Astrocyte (in vitro differentiated cells and primary cell): ENCODE measurements at regions not wholly inside any gene's neighbourhood (a gene's known extent, or its start where the extent isn't known, plus 50 kb on each side); places are given as distances from the start of the nearest gene placed in this dataset.

Experiments
- DNase-seq: peaks from one replicate; pipeline ENCODE4 v3.0.0-alpha.2; 2010; ENCODE audit warnings: low read depth
- FAIRE-seq: peaks from 2 replicates; lab custom pipeline; 2011; peaks lifted over from hg19 to GRCh38; lab: Jason Lieb, UNC
- H2AFZ ChIP-seq: 2 replicates; pipeline ENCODE4 v1.6.0; 2012; ENCODE audit warnings: low read depth, low read length, inconsistent platforms
- H3K27ac ChIP-seq: 2 replicates; pipeline ENCODE4 v1.5.1; 2011; ENCODE audit warnings: low read depth, low read length, inconsistent platforms
- H3K27me3 ChIP-seq: 2 replicates; pipeline ENCODE4 v1.6.0; 2011; ENCODE audit warnings: low read length, inconsistent platforms; ENCODE audit not compliant: insufficient read depth
- H3K36me3 ChIP-seq: 2 replicates; pipeline ENCODE4 v1.5.1; 2011; ENCODE audit warnings: low read length, inconsistent platforms; ENCODE audit not compliant: insufficient read depth
- H3K4me1 ChIP-seq: 2 replicates; pipeline ENCODE4 v1.5.1; 2011; ENCODE audit warnings: low read length, inconsistent platforms; ENCODE audit not compliant: insufficient read depth
- H3K4me2 ChIP-seq: 2 replicates; pipeline ENCODE4 v1.6.0; 2012; ENCODE audit warnings: low read length, inconsistent platforms
- H3K4me3 ChIP-seq: 2 replicates; pipeline ENCODE4 v1.5.1; 2011; ENCODE audit warnings: low read depth, mild to moderate bottlenecking, low read length, inconsistent platforms; ENCODE audit not compliant: insufficient read depth
- H3K79me2 ChIP-seq: 2 replicates; pipeline ENCODE4 v1.6.0; 2012; ENCODE audit warnings: mild to moderate bottlenecking, low read length, inconsistent platforms; ENCODE audit not compliant: insufficient read depth
- H3K9ac ChIP-seq: 2 replicates; pipeline ENCODE4 v1.6.0; 2012; ENCODE audit warnings: mild to moderate bottlenecking, low read length, inconsistent platforms
- H3K9me3 ChIP-seq: 2 replicates; pipeline ENCODE4 v1.5.1; 2012; ENCODE audit warnings: low read depth, mild to moderate bottlenecking, low read length, inconsistent platforms; ENCODE audit not compliant: insufficient read depth
- H4K20me1 ChIP-seq: 2 replicates; pipeline ENCODE4 v1.6.0; 2012; ENCODE audit warnings: low read length, inconsistent platforms; ENCODE audit not compliant: insufficient read depth
- H3K27ac Mint-ChIP-seq: one replicate; pipeline ENCODE4 v1.8.0; 2021; ENCODE audit warnings: mild to moderate bottlenecking, mixed read lengths; ENCODE audit not compliant: unreplicated experiment
- H3K27me3 Mint-ChIP-seq: one replicate; pipeline ENCODE4 v1.8.0; 2021; ENCODE audit warnings: low read depth, mixed read lengths; ENCODE audit not compliant: unreplicated experiment
- H3K36me3 Mint-ChIP-seq: one replicate; pipeline ENCODE4 v1.8.0; 2021; ENCODE audit warnings: low read depth, mixed read lengths; ENCODE audit not compliant: unreplicated experiment
- H3K4me1 Mint-ChIP-seq: one replicate; pipeline ENCODE4 v1.8.0; 2021; ENCODE audit warnings: low read depth, mixed read lengths; ENCODE audit not compliant: unreplicated experiment
- H3K4me3 Mint-ChIP-seq: one replicate; pipeline ENCODE4 v1.8.0; 2021; ENCODE audit warnings: mild to moderate bottlenecking, moderate library complexity, mixed read lengths; ENCODE audit not compliant: unreplicated experiment
- H3K9me3 Mint-ChIP-seq: one replicate; pipeline ENCODE4 v1.8.0; 2021; ENCODE audit warnings: mild to moderate bottlenecking, mixed read lengths; ENCODE audit not compliant: unreplicated experiment
- EZH2 ChIP-seq: IDR thresholded peaks from 2 replicates; pipeline ENCODE4 v1.6.1; 2012; ENCODE audit warnings: mild to moderate bottlenecking, low read length, inconsistent platforms; ENCODE audit not compliant: insufficient read depth
- TF ChIP-seq, protein P1 (sequence below): IDR thresholded peaks from 2 replicates; pipeline ENCODE4 v1.5.1; 2011; ENCODE audit warnings: low read depth, mild to moderate bottlenecking, inconsistent platforms, low read length, moderate library complexity; ENCODE audit not compliant: insufficient read depth

DNA sequence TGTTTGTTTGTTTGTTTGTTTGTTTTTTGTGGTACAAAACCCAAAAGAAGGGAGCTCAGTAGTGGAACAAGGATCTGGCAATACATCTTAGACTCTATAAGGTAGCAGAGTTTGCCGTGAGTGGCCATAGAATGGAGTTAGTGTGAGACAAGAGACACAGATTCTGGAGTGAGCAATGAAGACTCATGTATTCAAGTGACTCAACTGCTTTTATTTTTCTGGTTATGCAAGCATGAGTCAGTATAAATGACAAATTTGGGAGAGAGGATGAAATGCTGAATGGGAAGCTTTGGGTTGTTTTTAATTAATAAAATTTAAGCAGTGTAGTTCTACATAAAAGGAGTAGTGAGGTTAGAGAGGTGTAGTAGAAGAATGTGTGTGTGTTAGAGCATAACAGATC, 143.6 kb upstream of the ANO5 start:
- Mint-ChIP-seq H3K36me3 (no peaks in the 10 kb centered on the region), H3K4me3 (no peak overlapping the region), H3K27ac (no peak overlapping the region), H3K9me3 (peaks cover 4% of the 10 kb centered on the region), H3K27me3 (no peaks in the 10 kb centered on the region), H3K4me1 (no peaks in the 10 kb centered on the region)
- Histone ChIP-seq H3K4me3 (no peak overlapping the region), H2AFZ (no peak overlapping the region), H3K9me3 (no peaks in the 10 kb centered on the region), H3K27ac (no peak overlapping the region), H3K9ac (no peak overlapping the region), H4K20me1 (no peaks in the 10 kb centered on the region), H3K36me3 (no peaks in the 10 kb centered on the region), H3K79me2 (no peaks in the 10 kb centered on the region), H3K27me3 (no peaks in the 10 kb centered on the region), H3K4me1 (no peaks in the 10 kb centered on the region), H3K4me2 (no peak overlapping the region)
- FAIRE-seq, result no peak
- TF ChIP-seq, protein P1, sequence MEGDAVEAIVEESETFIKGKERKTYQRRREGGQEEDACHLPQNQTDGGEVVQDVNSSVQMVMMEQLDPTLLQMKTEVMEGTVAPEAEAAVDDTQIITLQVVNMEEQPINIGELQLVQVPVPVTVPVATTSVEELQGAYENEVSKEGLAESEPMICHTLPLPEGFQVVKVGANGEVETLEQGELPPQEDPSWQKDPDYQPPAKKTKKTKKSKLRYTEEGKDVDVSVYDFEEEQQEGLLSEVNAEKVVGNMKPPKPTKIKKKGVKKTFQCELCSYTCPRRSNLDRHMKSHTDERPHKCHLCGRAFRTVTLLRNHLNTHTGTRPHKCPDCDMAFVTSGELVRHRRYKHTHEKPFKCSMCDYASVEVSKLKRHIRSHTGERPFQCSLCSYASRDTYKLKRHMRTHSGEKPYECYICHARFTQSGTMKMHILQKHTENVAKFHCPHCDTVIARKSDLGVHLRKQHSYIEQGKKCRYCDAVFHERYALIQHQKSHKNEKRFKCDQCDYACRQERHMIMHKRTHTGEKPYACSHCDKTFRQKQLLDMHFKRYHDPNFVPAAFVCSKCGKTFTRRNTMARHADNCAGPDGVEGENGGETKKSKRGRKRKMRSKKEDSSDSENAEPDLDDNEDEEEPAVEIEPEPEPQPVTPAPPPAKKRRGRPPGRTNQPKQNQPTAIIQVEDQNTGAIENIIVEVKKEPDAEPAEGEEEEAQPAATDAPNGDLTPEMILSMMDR, result no peak
- TF ChIP-seq EZH2, result no peak
- no peak for DNase-seq

DNA sequence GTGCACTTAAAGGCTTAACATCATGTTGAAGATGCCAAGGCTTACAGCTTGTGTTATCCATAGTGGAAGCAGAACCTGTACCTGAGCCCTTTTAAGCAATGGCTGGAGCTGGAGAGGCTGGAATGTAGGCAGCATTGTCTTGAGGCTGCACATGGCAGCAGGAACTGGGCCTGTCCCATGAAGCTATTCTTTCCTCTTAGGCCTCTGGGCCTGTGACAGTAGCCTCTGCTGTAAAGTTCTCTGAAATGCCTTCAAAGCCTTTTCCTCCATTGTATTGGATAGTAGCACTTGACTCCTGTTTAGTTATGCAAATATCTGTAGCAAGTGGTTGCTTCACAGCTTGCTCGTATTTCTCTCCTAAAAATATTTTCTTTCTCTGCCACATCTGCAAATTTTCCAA, 127.4 kb upstream of the ANO5 start:
- no peaks in the 10 kb centered on the region for H4K20me1 ChIP-seq
- no peaks in the 10 kb centered on the region for H3K79me2 ChIP-seq
- no peaks in the 10 kb centered on the region for H3K4me1 ChIP-seq
- Mint-ChIP-seq H3K4me3 (no peak overlapping the region), H3K27me3 (no peaks in the 10 kb centered on the region), H3K4me1 (no peaks in the 10 kb centered on the region), H3K36me3 (no peaks in the 10 kb centered on the region), H3K27ac (no peak overlapping the region), H3K9me3 (peaks cover 3% of the 10 kb centered on the region)
- H3K9me3 ChIP-seq, result peaks cover 4% of the 10 kb centered on the region
- no peak for TF ChIP-seq EZH2
- TF ChIP-seq, protein P1, result no peak
- no peak overlapping the region for H2AFZ ChIP-seq
- no peak overlapping the region for H3K4me3 ChIP-seq
- no peak overlapping the region for H3K27ac ChIP-seq
- no peak for FAIRE-seq
- H3K36me3 ChIP-seq, result no peaks in the 10 kb centered on the region
- H3K27me3 ChIP-seq, result no peaks in the 10 kb centered on the region
- no peak overlapping the region for H3K4me2 ChIP-seq
- no peak overlapping the region for H3K9ac ChIP-seq
- DNase-seq, result no peak

DNA sequence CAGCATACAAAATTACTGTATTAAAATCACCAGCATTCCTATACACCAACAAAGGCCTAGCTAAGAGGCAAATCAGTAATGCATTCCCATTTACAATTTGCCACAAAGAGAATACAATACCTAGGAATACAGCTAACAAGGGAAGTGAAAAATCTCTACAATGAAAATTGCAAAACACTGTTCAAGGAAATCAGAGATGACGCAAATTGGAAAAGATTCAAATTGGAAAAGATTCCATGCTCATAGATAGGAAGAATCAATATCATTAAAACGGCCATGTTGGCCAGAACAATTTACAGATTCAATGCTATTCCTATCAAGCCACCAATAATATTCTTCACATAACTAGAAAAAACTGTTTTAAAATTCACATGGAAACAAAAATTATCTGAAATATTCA, 123.0 kb upstream of the ANO5 start:
- Histone ChIP-seq H3K36me3 (no peaks in the 10 kb centered on the region), H4K20me1 (no peaks in the 10 kb centered on the region), H3K9ac (no peak overlapping the region), H3K4me1 (no peaks in the 10 kb centered on the region), H3K4me2 (no peak overlapping the region), H3K79me2 (no peaks in the 10 kb centered on the region), H3K4me3 (no peak overlapping the region), H3K27me3 (no peaks in the 10 kb centered on the region), H3K9me3 (peaks cover 4% of the 10 kb centered on the region), H2AFZ (no peak overlapping the region), H3K27ac (no peak overlapping the region)
- TF ChIP-seq, protein P1, result no peak
- TF ChIP-seq EZH2, result no peak
- Mint-ChIP-seq H3K27me3 (no peaks in the 10 kb centered on the region), H3K9me3 (peaks cover 3% of the 10 kb centered on the region), H3K4me3 (no peak overlapping the region), H3K27ac (no peak overlapping the region), H3K4me1 (no peaks in the 10 kb centered on the region), H3K36me3 (no peaks in the 10 kb centered on the region)
- FAIRE-seq (no peak), DNase-seq (no peak)
